ENCODE measurements at regions not wholly inside any gene's neighbourhood (a gene's known extent, or its start where the extent isn't known, plus 50 kb on each side); places are given as distances from the start of the nearest gene placed in this dataset.
"Not testable (repeated sequence)": the region's sequence is repeated elsewhere in the genome, so short reads cannot be mapped to it uniquely, and the experiment has no call there.

DNA sequence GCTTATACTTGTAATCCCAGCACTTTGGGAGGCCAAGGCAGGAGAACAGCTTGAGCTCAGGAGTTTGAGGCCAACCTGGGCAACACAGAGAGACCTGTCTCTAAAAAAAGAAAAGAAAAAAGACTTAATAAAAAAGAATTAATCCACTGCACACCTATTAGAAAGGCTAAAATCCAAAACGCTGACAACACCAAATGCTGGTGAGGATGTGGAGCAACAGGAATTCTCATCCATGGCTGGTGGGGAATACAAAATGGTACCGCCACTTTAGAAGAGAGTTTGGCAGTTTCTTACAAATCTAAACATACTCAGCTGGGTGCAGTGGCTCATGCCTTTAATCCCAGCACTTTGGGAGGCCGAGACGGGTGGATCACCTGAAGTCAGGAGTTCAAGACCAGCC lies 110.0 kb upstream of the NDUFV2 start:
- H3K4me3 Mint-ChIP-seq; ATAC-seq (replicated peaks); H3K36me3 Mint-ChIP-seq; DNase-seq; H3K4me1 Mint-ChIP-seq; H3K27ac Mint-ChIP-seq; H3K9me3 Mint-ChIP-seq: not testable (repeated sequence)
- peaks cover 7 to 17% of the 10 kb centered on the region in 2 donors for H3K27me3 Mint-ChIP-seq

- no peak for ATAC-seq (replicated peaks)
- H3K27me3 Mint-ChIP-seq, result peaks cover 7 to 21% of the 10 kb centered on the region in 2 donors
- H3K36me3 Mint-ChIP-seq, result no peaks in the 10 kb centered on the region
These were observed 107.9 kb upstream of the NDUFV2 start for GRCh38 chr18:8994603-8995002.

DNA sequence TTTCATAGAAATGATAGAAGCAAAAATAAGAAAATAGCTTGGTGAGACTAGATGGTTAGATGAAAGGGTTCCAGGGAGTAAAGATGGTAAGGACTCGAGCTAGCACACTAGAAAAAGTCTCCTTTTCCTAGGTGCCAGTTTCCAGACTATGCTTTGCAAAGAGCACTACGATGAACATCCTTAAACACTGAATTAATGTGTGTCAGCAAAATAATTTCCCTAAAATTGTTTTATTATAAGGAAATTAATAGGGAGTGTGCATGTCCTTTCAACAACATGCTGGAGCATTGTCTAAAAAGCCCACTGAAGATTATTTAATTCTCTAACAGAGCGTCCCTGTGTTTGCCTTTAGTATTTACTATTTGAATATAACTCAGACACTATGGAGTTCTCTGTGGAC lies 107.4 kb upstream of the NDUFV2 start:
- Mint-ChIP-seq H3K9me3 (peaks cover 0 to 3% of the 10 kb centered on the region in 2 donors), H3K4me1 (no peaks in the 10 kb centered on the region), H3K4me3 (no peak overlapping the region), H3K36me3 (no peaks in the 10 kb centered on the region), H3K27me3 (peaks cover 3 to 18% of the 10 kb centered on the region in 2 donors), H3K27ac (no peak overlapping the region)
- no peak for DNase-seq
- no peak for ATAC-seq (replicated peaks)

More at GRCh38 chr18:8994603-8995002, 107.9 kb upstream of the NDUFV2 start:
- Mint-ChIP-seq H3K9me3 (peaks cover 0 to 3% of the 10 kb centered on the region in 2 donors), H3K4me3 (no peak overlapping the region), H3K4me1 (no peaks in the 10 kb centered on the region), H3K27ac (no peak overlapping the region)
- DNase-seq, result no peak

GRCh38 chr18:8996771-8997432 lies 105.6 kb upstream of the NDUFV2 start:
- H3K9me3 Mint-ChIP-seq, result peaks cover 0 to 3% of the 10 kb centered on the region in 2 donors
- no peak overlapping the region for H3K27ac Mint-ChIP-seq
- H3K27me3 Mint-ChIP-seq, result peaks cover 10 to 21% of the 10 kb centered on the region in 2 donors
- no peaks in the 10 kb centered on the region for H3K4me1 Mint-ChIP-seq
- no peak for DNase-seq
- H3K4me3 Mint-ChIP-seq, result no peak overlapping the region
- H3K36me3 Mint-ChIP-seq, result no peaks in the 10 kb centered on the region
- ATAC-seq (replicated peaks), result no peak

DNA sequence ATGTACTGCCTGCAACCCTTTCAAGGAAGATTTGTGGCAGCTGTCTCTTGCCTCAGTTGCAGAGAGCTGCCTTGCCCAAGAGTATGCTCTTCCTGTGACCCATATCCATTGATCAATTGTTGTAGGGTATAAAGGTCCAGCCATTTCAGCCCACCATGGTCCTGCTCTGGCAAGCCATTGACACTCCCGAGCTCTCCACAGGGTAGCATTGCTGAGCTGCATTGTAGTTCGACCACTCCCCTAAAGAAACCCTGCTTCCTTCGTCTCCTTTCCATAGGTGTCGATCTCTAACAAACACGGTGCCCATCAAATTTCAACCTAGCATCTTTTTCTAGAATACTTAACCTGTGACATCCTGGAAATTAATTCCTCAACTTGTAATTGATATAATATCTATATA lies 104.9 kb upstream of the NDUFV2 start:
- no peak overlapping the region for H3K4me3 Mint-ChIP-seq
- no peak overlapping the region for H3K27ac Mint-ChIP-seq
- ATAC-seq (replicated peaks) (no peak), DNase-seq (no peak)
- H3K9me3 Mint-ChIP-seq, result peaks cover 3 to 7% of the 10 kb centered on the region in 2 donors
- H3K27me3 Mint-ChIP-seq, result peaks cover 10 to 28% of the 10 kb centered on the region in 2 donors
- H3K36me3 Mint-ChIP-seq, result peaks cover 0 to 3% of the 10 kb centered on the region in 2 donors
- no peaks in the 10 kb centered on the region for H3K4me1 Mint-ChIP-seq

DNA sequence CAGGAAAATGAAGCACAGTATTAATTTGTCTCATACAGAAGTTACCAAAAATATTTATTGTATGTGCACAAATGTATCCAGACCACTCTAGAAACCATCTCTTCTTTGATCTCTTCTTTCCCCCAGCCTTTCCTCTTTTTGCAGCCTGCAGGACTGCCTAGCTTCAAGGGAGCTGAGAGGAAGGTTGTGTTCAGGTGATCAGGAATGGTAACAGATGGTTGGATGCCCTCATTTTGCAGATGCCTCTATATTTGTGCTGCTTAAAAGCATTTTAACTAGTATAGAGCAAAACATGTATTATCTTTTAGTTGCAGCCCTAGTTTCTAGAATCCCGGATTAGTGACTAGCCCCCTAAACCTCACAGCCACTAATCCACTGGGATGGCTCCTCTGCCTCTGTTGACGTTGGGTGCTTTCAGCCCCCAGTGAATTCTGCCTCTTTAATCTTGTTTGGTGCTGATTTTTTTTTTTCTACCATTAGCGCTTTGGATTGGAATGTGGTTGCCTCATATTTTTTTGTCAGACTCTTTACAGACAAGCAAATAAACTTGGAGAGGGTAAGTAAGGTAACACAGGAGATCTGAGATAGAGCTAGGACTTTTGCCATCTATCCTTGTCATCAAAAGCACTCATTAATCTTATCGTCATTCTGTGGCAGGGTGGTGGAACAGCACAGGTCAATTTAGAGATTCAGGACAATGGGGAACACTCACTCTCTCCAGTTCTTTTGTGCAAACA lies 103.8 kb upstream of the NDUFV2 start:
- H3K27ac Mint-ChIP-seq, result no peak overlapping the region
- peaks cover 6 to 13% of the 10 kb centered on the region in 2 donors for H3K9me3 Mint-ChIP-seq
- no peaks in the 10 kb centered on the region for H3K4me1 Mint-ChIP-seq
- peaks cover 10 to 22% of the 10 kb centered on the region in 2 donors for H3K27me3 Mint-ChIP-seq
- ATAC-seq (replicated peaks) (no peak), DNase-seq (no peak)
- no peak overlapping the region for H3K4me3 Mint-ChIP-seq
- H3K36me3 Mint-ChIP-seq, result peaks cover 0 to 3% of the 10 kb centered on the region in 2 donors

DNA sequence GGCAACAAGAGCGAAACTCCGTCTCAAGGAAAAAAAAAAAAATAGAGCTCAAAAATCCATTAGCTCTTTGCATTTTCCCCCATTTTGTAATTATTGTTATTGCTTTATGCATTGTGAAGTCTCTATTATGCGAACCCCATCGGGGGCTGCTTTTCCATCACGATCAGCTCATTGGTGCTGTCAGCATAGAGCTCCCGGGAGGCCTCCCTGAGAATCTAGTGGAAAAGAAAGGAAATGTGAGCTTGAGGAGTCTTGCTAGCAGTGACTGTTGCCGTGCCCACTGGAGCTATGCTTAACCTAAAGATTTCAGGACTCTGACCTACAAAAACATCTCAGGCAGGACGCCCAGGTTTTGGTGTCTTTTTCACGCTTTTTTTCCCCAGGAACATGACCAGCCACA lies 102.6 kb upstream of the NDUFV2 start:
- Mint-ChIP-seq H3K27ac (no peak overlapping the region), H3K4me1 (no peaks in the 10 kb centered on the region), H3K9me3 (peaks cover 6 to 13% of the 10 kb centered on the region in 2 donors), H3K27me3 (peaks cover 10 to 22% of the 10 kb centered on the region in 2 donors), H3K36me3 (peaks cover 0 to 3% of the 10 kb centered on the region in 2 donors), H3K4me3 (no peak overlapping the region)
- no peak for ATAC-seq (replicated peaks)
- no peak for DNase-seq

DNA sequence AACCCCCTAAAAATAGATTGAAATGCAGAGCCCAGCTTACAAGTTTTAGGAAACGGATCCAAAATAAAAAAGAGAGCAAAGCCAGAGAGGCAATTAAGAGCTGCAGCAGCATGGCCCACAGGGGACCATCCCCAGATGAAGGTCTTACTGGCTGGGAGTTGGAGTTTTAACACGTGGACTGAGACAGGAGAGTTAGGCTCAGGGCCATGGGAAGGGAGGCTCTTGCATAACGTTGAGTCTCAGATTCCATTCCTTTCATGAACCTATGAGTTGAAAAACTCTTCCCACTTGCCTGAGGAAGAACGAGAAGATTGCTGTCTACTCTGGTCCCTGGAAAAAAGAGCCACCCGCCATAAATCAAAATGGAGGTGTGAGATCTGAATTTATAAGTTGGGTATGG lies 101.8 kb upstream of the NDUFV2 start:
- H3K9me3 Mint-ChIP-seq, result peaks cover 6 to 13% of the 10 kb centered on the region in 2 donors
- H3K27ac Mint-ChIP-seq, result no peak overlapping the region
- no peak for DNase-seq
- peaks cover 0 to 3% of the 10 kb centered on the region in 2 donors for H3K36me3 Mint-ChIP-seq
- no peaks in the 10 kb centered on the region for H3K4me1 Mint-ChIP-seq
- H3K27me3 Mint-ChIP-seq, result peaks cover 10 to 22% of the 10 kb centered on the region in 2 donors
- no peak for ATAC-seq (replicated peaks)
- H3K4me3 Mint-ChIP-seq, result no peak overlapping the region

DNA sequence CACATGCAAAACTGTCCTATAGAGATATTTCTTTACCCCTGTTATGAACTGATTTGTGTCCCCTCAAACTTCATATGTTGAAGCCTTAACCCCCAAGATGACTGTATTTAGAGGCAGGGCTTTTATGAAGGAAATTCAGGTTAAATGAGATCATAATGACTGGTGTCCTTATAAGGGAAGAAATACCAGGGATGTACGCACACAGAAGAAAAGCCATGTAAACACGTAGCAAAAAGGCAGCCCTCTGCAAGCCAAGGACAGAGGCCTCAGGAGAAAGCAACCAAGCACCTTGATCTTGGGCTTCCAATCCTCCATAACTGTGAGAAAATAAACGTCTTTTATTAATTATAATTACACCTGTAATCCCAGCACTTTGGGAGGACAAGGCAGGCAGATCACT lies 101.3 kb upstream of the NDUFV2 start:
- Mint-ChIP-seq H3K4me1 (no peaks in the 10 kb centered on the region), H3K27ac (no peak overlapping the region), H3K4me3 (no peak overlapping the region), H3K27me3 (peaks cover 10 to 22% of the 10 kb centered on the region in 2 donors), H3K36me3 (peaks cover 0 to 3% of the 10 kb centered on the region in 2 donors), H3K9me3 (peaks cover 6 to 13% of the 10 kb centered on the region in 2 donors)
- ATAC-seq (replicated peaks) (no peak), DNase-seq (no peak)

DNA sequence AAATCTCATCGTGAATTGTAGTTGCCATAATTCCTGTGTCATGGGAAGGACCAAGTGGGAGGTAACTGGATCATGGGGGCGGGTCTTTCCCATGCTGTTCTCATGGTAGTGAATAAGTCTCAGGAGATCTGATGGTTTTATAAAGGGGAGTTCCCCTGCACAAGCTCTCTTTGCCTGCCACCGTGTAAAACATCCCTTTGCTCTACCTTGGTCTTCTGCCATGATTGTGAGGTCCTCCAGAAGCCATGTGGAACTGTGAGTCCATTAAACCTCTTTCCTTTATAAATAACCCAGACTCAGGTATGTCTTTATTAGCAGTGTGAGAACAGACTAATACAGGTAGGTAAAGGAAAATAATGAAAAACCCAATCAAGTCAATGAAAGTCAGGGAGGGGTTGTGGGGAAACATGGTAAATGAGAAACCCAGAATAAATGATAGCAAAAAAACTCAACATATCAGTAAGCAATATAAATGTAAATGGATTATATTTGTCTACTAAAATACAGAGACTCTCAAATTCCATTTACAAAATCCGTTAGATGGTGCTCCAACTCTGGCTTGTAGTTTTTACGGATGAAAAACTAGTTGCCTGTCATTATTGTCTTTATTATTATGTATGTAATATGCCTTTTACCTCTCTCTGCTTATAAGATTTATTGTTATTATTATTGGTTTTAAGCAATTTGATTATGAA lies 98.9 kb upstream of the NDUFV2 start:
- DNase-seq, result no peak
- no peaks in the 10 kb centered on the region for H3K4me1 Mint-ChIP-seq
- H3K4me3 Mint-ChIP-seq, result no peak overlapping the region
- no peak overlapping the region for H3K27ac Mint-ChIP-seq
- peaks cover 0 to 3% of the 10 kb centered on the region in 2 donors for H3K36me3 Mint-ChIP-seq
- ATAC-seq (replicated peaks), result no peak
- H3K27me3 Mint-ChIP-seq, result peaks cover 10 to 19% of the 10 kb centered on the region in 2 donors
- H3K9me3 Mint-ChIP-seq, result peaks cover 4 to 13% of the 10 kb centered on the region in 2 donors

GRCh38 chr18:9004308-9004707 lies 98.2 kb upstream of the NDUFV2 start:
- DNase-seq; H3K27ac Mint-ChIP-seq; H3K4me3 Mint-ChIP-seq; H3K4me1 Mint-ChIP-seq; H3K36me3 Mint-ChIP-seq; ATAC-seq (replicated peaks): not testable (repeated sequence)
- H3K9me3 Mint-ChIP-seq, result peaks cover 4 to 13% of the 10 kb centered on the region in 2 donors
- H3K27me3 Mint-ChIP-seq, result peaks cover 13 to 16% of the 10 kb centered on the region in 2 donors

DNA sequence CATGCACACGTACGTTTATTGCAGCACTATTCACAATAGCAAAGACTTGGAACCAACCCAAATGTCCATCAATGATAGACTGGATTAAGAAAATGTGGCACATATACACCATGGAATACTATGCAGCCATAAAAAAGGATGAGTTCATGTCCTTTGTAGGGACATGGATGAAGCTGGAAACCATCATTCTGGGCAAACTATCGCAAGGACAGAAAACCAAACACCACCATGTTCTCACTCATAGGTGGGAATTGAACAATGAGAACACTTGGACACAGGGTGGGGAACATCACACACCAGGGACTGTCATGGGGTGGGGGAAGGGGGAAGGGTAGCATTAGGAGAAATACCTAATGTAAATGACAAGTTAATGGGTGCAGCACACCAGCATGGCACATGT lies 94.8 kb upstream of the NDUFV2 start:
- not testable (repeated sequence) for H3K4me1 Mint-ChIP-seq; H3K9me3 Mint-ChIP-seq; DNase-seq; H3K36me3 Mint-ChIP-seq; ATAC-seq (replicated peaks); H3K27ac Mint-ChIP-seq; H3K4me3 Mint-ChIP-seq
- peaks cover 8 to 11% of the 10 kb centered on the region in 2 donors for H3K27me3 Mint-ChIP-seq

GRCh38 chr18:9008200-9008708 lies 94.2 kb upstream of the NDUFV2 start:
- ATAC-seq (replicated peaks), result no peak
- Mint-ChIP-seq H3K27ac (no peak overlapping the region), H3K4me3 (no peak overlapping the region), H3K4me1 (no peaks in the 10 kb centered on the region), H3K9me3 (peaks cover 3 to 4% of the 10 kb centered on the region in 2 donors), H3K36me3 (no peaks in the 10 kb centered on the region), H3K27me3 (peaks cover 8 to 11% of the 10 kb centered on the region in 2 donors)
- no peak for DNase-seq

Data from stimulated activated naive B cell treated with anti-CD40 and anti-IgM and Interleukin-4, amounts not matched to agents 10 μg/mL and 1 μg/mL and 100 μg/mL, for 72 hours (primary cell).